ENCODE measurements at regions not wholly inside any gene's neighbourhood (a gene's known extent, or its start where the extent isn't known, plus 50 kb on each side); places are given as distances from the start of the nearest gene placed in this dataset.

GRCh38 chr12:115095073-115095748 is 411.2 kb upstream of the TBX3 start:
- DNase-seq: no peak

DNA sequence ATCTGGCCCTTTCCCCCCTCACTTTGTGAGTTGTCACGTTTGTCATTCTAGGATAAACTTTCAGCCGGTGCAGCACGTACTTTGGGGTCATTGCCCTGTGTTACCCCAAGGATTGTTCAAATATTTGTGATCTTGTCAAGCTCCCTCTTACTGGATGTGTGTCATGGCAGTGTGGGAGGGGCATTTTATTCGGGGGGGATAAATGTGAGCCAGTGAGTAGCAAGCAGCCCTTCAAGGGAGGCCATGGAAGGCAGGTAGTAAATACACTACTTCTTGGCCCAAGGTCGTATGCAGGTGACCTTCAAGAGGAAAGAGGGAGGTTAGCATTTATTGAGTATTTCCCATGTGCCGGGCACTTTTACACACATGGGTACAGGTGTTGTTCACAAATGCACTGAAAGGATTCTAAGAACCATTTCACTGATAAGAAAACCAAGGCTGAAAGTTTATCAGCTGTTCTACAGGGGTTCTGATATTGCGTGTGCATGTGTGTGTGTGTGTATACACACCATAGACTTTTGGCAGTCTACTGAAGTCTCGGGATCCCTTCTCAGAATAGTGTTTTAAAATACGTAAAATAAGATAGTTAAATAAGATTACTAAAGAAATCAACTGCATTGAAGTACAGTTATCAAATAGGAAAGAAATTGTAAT is 410.3 kb upstream of the TBX3 start:
- no peak for DNase-seq

DNA sequence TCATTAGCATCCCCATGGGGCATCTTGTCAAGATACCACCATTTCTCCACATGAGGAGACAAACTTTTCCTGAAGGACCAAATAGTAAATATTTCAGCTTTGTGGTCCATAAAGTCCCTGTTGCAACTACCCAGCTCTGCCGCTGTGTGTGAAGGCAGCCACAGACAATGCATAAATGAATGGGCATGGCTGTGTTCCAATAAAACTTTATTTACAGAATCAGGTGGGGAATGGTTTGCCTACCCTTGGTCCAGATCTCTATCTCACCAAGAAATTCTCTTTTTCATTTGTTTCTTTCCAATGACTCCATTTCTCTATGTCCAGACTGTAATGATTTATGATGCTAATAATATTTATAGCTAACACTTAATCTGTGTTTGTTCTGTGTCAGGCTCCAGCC is 409.3 kb upstream of the TBX3 start:
- no peak for DNase-seq

- DNase-seq: no peak
Measured at GRCh38 chr12:115090783-115091182, 406.8 kb upstream of the TBX3 start.

- no peak for DNase-seq
Measured at GRCh38 chr12:115088995-115089841, 405.2 kb upstream of the TBX3 start.

DNA sequence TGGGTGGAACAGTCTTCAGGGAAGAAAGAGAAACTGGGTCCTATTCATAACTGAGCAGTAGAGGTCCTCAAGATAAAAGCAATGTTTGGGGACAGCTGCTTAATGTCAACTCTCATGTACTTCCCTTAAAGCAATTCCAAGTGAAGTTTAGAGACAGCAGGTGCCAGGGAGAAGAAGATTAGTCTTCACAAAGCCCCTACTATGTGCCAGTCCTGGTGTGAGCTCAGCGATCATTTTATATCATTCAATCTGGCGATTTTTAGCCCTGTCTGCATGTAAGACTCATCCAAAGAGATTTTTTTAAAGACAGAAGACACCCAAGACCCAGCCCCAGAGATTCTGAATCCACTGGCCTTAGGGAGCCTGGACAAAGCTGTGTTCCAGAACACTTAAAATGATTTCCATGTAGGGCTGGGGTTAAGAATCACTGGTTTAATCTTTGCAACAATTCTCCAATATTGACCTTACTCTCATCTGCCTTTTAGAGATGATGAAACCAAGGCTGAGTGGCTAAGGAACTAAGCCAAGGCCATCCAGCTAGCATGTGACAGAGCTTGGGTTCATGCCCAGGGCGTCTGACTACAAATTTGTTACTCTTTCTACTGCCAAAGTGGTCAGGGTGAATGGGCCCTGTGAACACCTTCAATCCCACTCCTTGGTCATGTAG is 404.5 kb upstream of the TBX3 start:
- DNase-seq: no peak

- DNase-seq: no peak
Measured at GRCh38 chr12:115085594-115085993, 401.6 kb upstream of the TBX3 start.

GRCh38 chr12:115079760-115080159 is 395.8 kb upstream of the TBX3 start:
- DNase-seq: no peak

GRCh38 chr12:115078990-115079389 is 395.0 kb upstream of the TBX3 start:
- DNase-seq: no peak

DNA sequence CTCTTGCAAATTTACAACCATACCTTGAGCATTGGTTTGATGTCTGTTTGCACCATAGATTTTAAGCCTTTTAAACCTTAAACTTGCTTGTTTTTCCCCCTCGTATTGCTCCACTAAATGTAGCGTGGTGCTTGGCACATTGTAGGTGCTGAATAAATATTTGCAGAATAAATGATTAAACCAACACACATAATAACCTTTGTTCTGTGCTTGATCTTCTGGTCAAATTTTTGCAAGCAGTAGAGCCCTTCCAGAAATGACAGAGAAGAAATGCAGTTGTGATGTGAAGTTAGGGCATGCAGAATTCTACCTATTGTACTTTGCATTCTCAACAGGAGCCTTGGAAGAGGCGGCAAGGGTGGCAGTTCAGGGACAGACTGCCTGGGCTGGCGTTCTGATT is 394.4 kb upstream of the TBX3 start:
- no peak for DNase-seq

GRCh38 chr12:115075552-115076170 is 391.7 kb upstream of the TBX3 start:
- DNase-seq: no peak

DNA sequence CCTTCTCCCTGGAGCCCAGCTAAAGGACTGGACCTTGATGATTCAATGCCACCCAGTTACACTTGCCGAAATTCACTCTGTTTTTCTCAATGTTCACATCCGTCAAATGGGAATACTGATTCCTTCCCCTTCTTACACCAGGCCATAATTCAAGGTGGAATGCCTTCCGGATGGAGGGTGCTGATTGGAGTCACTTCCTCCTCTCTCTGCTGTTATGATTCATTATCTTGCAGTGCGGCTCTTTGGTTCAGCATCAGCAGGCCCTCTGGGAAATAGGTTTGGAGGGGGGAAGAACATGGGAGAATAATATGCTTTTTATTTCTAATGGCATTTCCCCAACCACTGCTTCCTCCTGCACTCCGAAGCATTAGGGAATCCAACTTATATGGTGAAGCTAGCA is 390.6 kb upstream of the TBX3 start:
- DNase-seq: no peak

GRCh38 chr12:115072712-115073111 is 388.7 kb upstream of the TBX3 start:
- DNase-seq: no peak

DNA sequence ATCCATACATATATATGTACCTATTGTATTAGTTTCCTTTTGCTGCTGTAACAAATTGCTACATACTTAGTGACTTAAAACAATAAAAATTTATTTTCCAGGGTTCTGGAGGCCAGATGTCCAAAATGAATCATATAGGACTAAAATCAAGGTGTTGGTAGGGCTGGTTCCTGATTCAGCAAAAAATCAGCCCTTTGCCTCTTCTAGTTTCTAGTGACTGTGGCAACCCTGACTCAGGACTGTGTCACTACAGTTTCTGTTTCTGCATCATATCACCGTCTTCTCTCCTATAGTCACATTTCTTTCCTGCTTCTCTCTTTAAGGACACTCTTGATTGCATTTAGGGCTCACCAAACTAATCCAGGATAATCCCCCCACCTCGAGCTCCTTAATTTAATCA is 386.3 kb upstream of the TBX3 start:
- no peak for DNase-seq

GRCh38 chr12:115064296-115064695 is 380.3 kb upstream of the TBX3 start:
- no peak for DNase-seq

DNA sequence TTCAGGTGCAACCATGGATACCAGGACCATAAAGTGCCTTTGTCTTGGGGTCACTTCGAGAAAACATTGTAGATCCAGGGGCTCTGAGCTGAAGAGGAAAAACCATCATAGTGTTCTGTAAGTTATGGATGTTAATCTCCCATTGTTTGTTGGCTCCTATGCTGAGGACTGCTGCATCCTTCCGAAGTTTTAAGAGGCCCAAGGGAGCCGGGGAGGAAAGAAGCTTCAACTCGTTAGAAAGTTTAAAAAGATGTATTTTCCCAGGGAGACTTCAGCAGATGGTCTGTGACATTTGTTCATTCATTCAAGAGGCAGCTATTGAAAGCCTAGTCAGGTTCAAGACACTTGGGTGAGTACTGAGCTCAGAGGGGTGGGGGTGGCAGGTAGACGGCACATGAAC is 378.8 kb upstream of the TBX3 start:
- DNase-seq: no peak

- DNase-seq: no peak
Measured at GRCh38 chr12:115060477-115061168, 376.6 kb upstream of the TBX3 start.

DNA sequence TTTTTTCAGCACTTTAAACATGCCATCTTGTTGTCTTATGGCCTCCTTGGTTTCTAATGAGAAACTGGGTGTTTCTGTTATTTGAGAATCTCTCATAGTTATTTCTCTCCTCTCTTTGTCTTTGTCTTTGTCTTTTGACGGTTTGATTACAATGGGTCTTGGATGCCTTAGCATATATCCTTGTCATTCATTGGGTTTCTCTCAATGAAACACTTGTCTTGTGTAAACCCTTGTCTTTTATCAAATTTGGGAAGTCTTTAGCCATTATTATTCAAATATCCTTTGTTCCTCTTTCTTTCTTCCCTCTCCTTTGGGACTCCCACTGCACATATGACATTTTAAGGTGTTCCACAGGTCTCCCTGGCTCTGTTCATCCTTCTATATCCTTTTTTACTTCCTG is 373.5 kb upstream of the TBX3 start:
- no peak for DNase-seq

- no peak for DNase-seq
Measured at GRCh38 chr12:115051378-115051777, 367.4 kb upstream of the TBX3 start.

DNA sequence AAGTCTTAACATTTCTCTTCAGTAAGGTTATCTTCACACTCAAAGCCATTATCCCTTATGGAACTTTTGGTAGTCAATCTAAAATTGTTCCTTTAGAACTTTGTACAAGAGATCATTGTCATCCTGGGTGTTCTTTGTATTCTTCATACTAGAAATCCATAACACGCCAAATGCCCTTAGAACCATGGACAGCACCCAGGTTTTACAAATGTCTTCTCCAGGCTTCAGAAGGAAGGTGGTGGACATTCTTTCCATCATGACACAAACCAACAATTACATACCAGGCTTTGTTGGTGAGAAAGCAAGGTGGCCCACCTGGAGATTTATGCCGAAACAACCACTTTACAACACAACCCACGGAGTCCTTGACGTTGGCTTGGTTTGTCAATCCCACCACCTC is 365.6 kb upstream of the TBX3 start:
- no peak for DNase-seq

GRCh38 chr12:115046805-115047204 is 362.8 kb upstream of the TBX3 start:
- no peak for DNase-seq

GRCh38 chr12:115044073-115044472 is 360.1 kb upstream of the TBX3 start:
- no peak for DNase-seq

Measured in CD4-positive, alpha-beta T cell treated with Interleukin-15 for 1 hour (primary cell).